HG03432 (cell line): ENCODE measurements at regions not wholly inside any gene's neighbourhood (a gene's known extent, or its start where the extent isn't known, plus 50 kb on each side); places are given as distances from the start of the nearest gene placed in this dataset.
"Not testable (repeated sequence)": the region's sequence is repeated elsewhere in the genome, so short reads cannot be mapped to it uniquely, and the experiment has no call there.

Experiments used
- ATAC-seq: cut with Tn5 transposase; IDR thresholded peaks from one replicate; pipeline ENCODE4 v1.9.1; 2021; ENCODE audit warnings: mild to moderate bottlenecking, moderate library complexity; ENCODE audit not compliant: unreplicated experiment

GRCh38 chr5:4013106-4013898, 417.7 kb downstream of the IRX1 start:
- ATAC-seq = no peak

GRCh38 chr5:4015709-4016108, 420.1 kb downstream of the IRX1 start:
- ATAC-seq = no peak

DNA sequence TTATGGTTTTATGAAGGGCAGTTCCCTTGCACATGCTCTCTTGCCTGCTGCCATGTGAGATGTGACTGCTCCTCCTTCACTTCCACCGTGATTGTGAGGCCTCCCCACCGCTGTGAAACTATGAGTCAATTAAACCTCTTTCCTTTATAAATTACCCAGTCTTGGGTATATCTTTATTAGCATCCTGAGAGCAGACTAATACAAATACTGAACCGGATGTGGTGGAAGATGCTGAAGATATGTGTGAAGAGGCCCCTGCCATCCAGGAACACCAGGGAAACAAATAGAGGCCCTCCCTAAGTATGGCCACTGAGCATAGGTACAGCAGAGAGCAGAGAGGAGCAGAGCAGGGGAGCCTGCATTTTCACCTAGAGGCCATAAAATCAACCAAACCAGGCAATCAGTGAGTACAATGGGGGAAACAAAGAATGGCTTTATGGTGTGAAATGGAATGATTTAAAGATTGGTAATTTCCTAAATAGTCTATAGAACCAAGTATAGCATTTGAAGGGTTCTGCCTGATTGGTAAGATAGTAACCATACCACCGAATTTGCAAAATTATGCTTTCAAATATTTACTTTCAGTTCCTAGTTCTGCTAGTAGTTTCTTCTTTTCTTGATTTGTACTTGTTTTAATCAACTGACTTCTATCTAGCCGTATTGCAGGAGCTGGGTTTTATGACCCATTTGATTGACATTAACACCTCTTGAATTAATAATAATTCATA, 421.6 kb downstream of the IRX1 start:
- ATAC-seq = no peak

GRCh38 chr5:4018007-4018406, 422.4 kb downstream of the IRX1 start:
- ATAC-seq = no peak

DNA sequence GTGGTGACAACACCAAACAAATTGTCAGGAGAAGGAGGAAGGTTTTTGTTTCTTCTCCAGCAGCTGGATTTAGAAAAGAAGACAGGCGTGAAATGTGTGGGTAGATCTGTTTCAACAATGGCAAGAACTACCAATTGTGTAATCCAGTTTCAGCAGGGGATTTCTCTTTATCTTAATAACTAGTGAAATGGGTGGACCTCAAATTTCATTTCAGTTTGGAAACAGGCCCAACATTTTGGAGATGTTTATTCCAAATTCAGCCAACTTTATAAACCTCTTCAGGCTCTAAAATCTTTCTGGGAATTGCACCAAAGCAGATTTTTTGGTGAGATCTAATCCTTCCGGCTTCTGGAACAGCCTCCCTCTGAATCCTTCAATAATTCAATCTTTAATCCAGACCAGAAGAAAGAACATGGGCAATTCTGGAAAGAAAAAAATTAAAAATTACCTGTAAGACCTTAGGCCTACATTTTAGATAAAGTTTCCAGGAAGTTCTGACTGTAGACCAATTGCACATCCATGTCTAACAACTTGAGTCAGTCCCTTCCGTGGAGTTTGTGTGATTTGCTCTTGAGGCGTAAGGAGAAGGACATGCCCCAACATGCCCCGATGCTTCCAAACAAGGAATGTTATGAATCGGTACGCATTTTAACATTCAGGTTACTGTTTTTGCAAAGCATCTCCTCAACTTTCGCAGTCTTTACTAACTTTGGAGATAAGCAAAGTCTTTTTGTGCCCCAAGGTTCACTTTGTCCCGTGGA, 423.6 kb downstream of the IRX1 start:
- no peak for ATAC-seq

- no peak for ATAC-seq
Observed at GRCh38 chr5:4019841-4020240, 424.2 kb downstream of the IRX1 start.

- ATAC-seq = no peak
Observed at GRCh38 chr5:4020400-4020799, 424.8 kb downstream of the IRX1 start.

- no peak for ATAC-seq
Observed at GRCh38 chr5:4022056-4022670, 426.5 kb downstream of the IRX1 start.

- ATAC-seq = no peak
Observed at GRCh38 chr5:4023091-4023752, 427.6 kb downstream of the IRX1 start.

- ATAC-seq = no peak
Observed at GRCh38 chr5:4023753-4024335, 428.2 kb downstream of the IRX1 start.

DNA sequence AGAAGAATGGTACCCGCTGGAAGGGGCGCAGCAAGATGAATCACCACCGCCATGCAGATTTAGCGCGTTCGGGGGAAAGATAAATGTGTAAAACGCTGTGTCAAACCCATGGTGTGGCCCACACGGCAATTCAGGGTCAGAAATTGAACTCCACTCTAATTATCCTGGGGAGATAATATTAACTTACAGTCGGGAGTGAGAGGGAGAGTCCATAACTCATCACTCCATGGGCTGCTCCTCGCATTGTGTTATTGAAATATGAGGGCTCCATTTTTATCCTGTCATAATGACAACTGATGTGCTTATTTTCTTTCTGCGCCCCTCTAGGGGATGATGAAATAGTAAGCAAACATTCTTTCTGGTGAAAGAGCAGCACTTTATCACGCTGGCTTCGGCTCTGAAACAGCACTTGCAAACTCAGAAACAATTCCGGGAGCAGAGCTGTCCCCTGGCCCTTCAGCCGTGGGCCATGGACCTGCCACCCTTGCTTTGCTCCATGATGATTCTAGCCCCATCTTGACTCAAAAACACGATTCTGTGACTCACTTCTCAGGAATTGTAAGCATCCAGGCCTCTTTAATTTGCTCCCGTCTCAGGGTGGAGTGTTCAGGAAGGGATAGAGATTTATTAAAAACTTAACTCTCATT, 431.6 kb downstream of the IRX1 start:
- ATAC-seq = no peak

DNA sequence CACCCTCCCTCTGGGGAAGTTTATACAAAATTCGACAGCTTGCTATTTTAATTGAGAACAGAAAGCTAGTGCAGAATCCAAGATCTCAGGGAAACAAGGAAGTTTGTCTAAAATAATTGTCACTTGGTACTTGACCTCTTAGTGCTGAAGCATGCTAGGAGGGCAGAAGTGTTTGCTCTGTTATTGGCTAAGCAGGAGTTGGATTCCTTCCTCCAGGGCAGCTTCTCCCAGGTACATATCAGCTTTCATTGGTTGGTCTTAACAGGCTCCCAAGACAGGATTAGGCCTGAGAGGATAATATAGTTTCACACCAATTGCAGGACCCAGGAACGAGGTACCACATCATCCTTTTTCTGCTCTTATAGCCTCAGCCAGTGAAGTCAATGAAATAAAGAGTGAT, 432.8 kb downstream of the IRX1 start:
- ATAC-seq = no peak

- not testable (repeated sequence) for ATAC-seq
Observed at GRCh38 chr5:4033546-4033945, 437.9 kb downstream of the IRX1 start.

DNA sequence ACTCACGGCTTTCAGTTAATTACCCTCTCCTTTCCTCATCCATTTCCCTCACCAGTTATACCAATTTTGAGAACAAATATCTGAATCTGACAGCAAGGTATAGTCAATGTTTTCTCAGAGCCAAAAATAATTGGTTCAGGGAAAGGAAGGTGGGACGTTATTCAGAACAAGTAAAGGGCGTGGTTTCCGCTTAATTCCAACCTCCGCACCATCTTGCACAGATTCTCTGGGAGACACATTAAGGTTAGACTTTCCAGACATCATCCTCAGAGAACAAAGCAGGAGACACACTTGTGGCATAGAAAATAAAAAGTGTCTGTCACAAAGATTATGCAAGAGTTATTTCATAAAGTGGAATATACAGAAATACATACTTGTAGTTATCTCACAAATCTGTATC, 441.2 kb downstream of the IRX1 start:
- no peak for ATAC-seq

GRCh38 chr5:4038994-4039393, 443.4 kb downstream of the IRX1 start:
- ATAC-seq = no peak

DNA sequence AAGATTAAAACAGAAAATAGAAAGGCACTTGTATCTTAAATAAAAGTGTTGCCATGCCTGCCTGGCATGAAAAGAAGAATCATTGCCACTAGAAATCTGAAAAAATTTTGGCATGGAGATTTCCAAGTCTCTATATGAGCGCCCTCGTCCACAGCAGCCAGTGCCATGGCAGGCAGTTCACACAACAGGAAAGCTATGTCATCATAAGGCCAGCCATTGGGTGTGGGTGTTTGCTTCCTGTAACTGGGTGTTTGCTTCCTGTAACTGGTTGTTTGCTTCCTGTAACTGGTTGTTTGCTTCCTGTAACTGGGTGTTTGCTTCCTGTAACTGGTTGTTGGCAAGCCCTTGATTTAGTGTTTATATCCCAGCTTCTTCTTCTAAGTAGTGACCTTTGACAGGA, 446.7 kb downstream of the IRX1 start:
- no peak for ATAC-seq

DNA sequence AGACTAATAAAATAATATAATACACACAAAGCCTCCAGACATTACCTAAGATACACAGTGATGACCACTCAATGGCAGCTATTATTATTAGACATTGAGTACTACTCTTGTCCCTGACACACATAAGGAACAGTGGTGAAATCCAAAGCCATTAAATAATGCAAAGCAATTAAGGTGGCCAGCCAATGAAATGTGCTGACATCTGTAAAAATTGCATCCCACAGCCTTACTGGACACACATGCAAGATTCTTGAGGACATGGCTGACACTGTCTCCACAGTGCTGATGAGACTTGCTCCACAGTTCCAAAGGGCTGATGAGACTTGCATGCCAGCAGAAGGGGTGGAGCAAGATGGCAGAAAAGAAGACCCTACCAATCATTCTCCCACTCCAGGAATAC, 447.5 kb downstream of the IRX1 start:
- ATAC-seq = no peak

GRCh38 chr5:4044881-4045280, 449.2 kb downstream of the IRX1 start:
- ATAC-seq = no peak

DNA sequence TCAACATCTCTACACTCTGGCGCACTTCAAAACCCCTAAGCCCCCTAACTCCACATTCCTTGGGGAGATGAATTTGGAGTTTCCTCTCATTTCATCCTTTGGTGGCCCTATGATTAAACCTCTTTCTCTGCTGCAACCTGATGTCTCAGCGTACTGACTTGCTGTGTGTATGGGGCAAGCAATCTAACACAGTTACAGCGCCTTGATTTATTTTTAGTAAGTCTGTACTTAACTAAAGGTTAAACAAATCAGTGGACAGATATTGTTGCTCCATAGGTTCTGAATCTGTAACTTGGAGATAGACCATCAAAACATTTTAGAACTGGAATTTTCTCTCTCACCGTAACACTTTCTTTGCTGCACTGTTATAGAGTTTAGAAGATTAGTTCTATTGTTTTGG, 452.8 kb downstream of the IRX1 start:
- ATAC-seq = no peak

DNA sequence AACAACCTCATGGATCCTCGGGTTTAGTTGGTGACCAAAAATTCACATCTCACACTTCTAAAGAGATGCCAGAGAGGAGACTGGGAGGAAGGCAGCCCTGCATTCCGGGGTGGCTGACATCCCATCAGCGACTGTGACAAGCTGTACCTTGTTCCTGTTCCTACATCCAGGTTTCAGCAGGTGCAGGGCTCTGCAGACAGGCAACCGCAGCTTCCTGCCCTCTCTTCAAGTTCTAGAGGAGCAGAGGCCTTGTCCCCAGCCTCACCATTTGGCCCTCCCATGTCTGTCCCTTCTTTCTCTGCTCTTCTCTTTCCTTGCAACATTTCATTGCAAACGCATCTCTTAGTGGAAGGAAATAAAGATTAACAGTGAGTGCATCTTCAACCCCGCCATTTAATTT, 454.6 kb downstream of the IRX1 start:
- ATAC-seq = no peak
